Adrenal gland (tissue), 9 donors: ENCODE measurements at regions not wholly inside any gene's neighbourhood (a gene's known extent, or its start where the extent isn't known, plus 50 kb on each side); places are given as distances from the start of the nearest gene placed in this dataset.

Experiments
- DNase-seq, 7 donors: peaks; one replicate each; pipeline ENCODE4 v3.0.0-alpha.2; 2019 to 2020
- H3K27ac ChIP-seq, 5 donors: fragments of 200-600 bp; sonication (generic) in 4 of 5; 1 replicate in 3 of 5; 2 replicates in 2 of 5; pipeline versions ENCODE4 v1.5.1 to v1.8.0; 2016 to 2020; ENCODE audit warnings: mild to moderate bottlenecking in 1 of 5
- H3K27me3 ChIP-seq: fragments of 200-600 bp; 2 replicates; pipeline ENCODE4 v1.8.0; 2021
- H3K36me3 ChIP-seq, 2 donors: fragments of 200-600 bp; replicated peaks in 1 of 2; 1 replicate in 1 of 2; 2 replicates in 1 of 2; pipeline versions ENCODE4 v1.5.1 to v1.8.0; 2018 to 2022
- H3K4me1 ChIP-seq, 2 donors: fragments of 200-600 bp; replicated peaks in 1 of 2; 1 replicate in 1 of 2; 2 replicates in 1 of 2; pipeline versions ENCODE4 v1.5.1 to v1.8.0; 2018 to 2021
- H3K4me3 ChIP-seq, 4 donors: fragments of 200-600 bp; sonication (generic) in 3 of 4; one replicate each; pipeline ENCODE4 v1.5.1; 2016 to 2018
- H3K9me3 ChIP-seq, 3 donors: fragments of 200-600 bp; sonication (generic) in 1 of 3; replicated peaks in 1 of 3; 1 replicate in 2 of 3; 2 replicates in 1 of 3; pipeline versions ENCODE4 v1.5.1 to v1.8.0; 2016 to 2021
- CTCF ChIP-seq, 6 experiments: fragments of 450-650 bp in 4 of 6; fragments of 200-600 bp in 2 of 6; sonication (generic) in 1 of 6; IDR thresholded peaks; 1 replicate in 5 of 6; 2 replicates in 1 of 6; pipeline versions ENCODE4 v1.5.1 to v1.8.0; 2016 to 2021; ENCODE audit warnings: antibody characterized with exemption in 6 of 6, mild to moderate bottlenecking in 2 of 6, moderate library complexity in 1 of 6
- POLR2A ChIP-seq, 2 donors: fragments of 450-650 bp; IDR thresholded peaks; one replicate each; pipeline ENCODE4 v1.6.1; 2017; ENCODE audit warnings: antibody characterized with exemption in 2 of 2, mild to moderate bottlenecking in 2 of 2, moderate library complexity in 1 of 2
- WGBS, 4 donors: extraction: QIAGEN DNeasy Blood & Tissue Kit in 2 of 4; methylation state at CpG; one replicate each; pipeline versions ENCODE4 v1.1.5 to v1.1.7; 2013 to 2017; 5-methylcytosine and 5-hydroxymethylcytosine counted together
- intact Hi-C, 2 donors: fragments of 100-400 bp; cut with DNase I; formaldehyde crosslinking; loops; one replicate each; pipeline versions ENCODE4 v1.14.1 to v1.15.0; 2022 to 2023
- donor health status: healthy with polysubstance abuse.
- donor health status: Bipolar disorder and iron deficiency.
- donor health status: DM: yes; HTN: yes; CAD: no.
- donor health status: DM: no; HTN: no; CAD: no.
- donor health status: DM: no; HTN: no; CAD: no.

- Histone ChIP-seq H3K9me3 (no peaks in the 10 kb centered on the region), H3K27me3 (no peaks in the 10 kb centered on the region), H3K36me3 (no peaks in the 10 kb centered on the region), H3K4me3 (no peak overlapping the region), H3K4me1 (no peaks in the 10 kb centered on the region), H3K27ac (no peak overlapping the region)
- TF ChIP-seq CTCF (IDR thresholded peaks at IDR 0.05) (no peak), POLR2A (IDR thresholded peaks at IDR 0.05) (no peak)
- intact Hi-C loops, result no loop called here
- no peak for DNase-seq
- WGBS, 4 donors, result 41 to 74% (median 56%) methylated on average over 1 of the region's 1 CpG
These were observed 319.1 kb upstream of the KLF3 start for GRCh38 chr4:38344929-38345328.

- no peaks in the 10 kb centered on the region for H3K4me1 ChIP-seq
- no peaks in the 10 kb centered on the region for H3K27me3 ChIP-seq
- intact Hi-C loops, result no loop called here
- no peak for DNase-seq
- 65 to 83% (median 74%) methylated on average over 3 of the region's 3 CpGs for WGBS, 4 donors
- TF ChIP-seq CTCF (IDR thresholded peaks at IDR 0.05) (no peak), POLR2A (IDR thresholded peaks at IDR 0.05) (no peak)
- no peaks in the 10 kb centered on the region for H3K36me3 ChIP-seq
- no peaks in the 10 kb centered on the region for H3K9me3 ChIP-seq
- no peak overlapping the region for H3K27ac ChIP-seq
- H3K4me3 ChIP-seq, result no peak overlapping the region
These were observed 316.7 kb upstream of the KLF3 start for GRCh38 chr4:38347251-38347650.

GRCh38 chr4:38354421-38354820 lies 309.6 kb upstream of the KLF3 start:
- Histone ChIP-seq H3K4me3 (no peak overlapping the region), H3K27me3 (no peaks in the 10 kb centered on the region), H3K4me1 (no peaks in the 10 kb centered on the region), H3K36me3 (no peaks in the 10 kb centered on the region), H3K27ac (no peak overlapping the region), H3K9me3 (no peaks in the 10 kb centered on the region)
- TF ChIP-seq CTCF (IDR thresholded peaks at IDR 0.05) (no peak), POLR2A (IDR thresholded peaks at IDR 0.05) (no peak)
- intact Hi-C loops, result no loop called here
- DNase-seq, result no peak
- 87 to 95% (median 90%) methylated on average over 1 of the region's 1 CpG for WGBS, 4 donors

DNA sequence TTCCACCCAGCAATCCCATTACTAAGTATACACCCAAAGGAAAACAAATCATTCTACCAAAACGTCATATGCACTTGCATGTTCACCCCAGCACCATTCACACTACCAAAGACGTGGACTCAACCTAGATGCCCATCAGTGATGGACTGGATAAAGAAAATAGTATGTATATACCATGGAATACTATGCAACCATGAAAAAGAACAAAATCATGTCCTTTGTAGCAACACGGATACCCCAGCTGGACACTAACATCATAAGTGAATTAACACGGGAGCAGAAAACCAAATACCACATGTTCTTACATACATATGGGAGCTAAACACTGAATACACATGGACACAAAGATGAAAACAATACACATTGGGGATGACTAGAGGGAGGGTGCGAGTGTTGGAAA lies 309.1 kb upstream of the KLF3 start:
- H3K27ac ChIP-seq, result no peak overlapping the region
- no peak overlapping the region for H3K4me3 ChIP-seq
- TF ChIP-seq POLR2A (IDR thresholded peaks at IDR 0.05), result no peak
- no peak for TF ChIP-seq CTCF (IDR thresholded peaks at IDR 0.05)
- no peak for DNase-seq
- H3K4me1 ChIP-seq, result no peaks in the 10 kb centered on the region
- H3K27me3 ChIP-seq, result no peaks in the 10 kb centered on the region
- WGBS, 4 donors, result 88 to 91% (median 90%) methylated on average over 5 of the region's 5 CpGs
- no peaks in the 10 kb centered on the region for H3K36me3 ChIP-seq
- no peaks in the 10 kb centered on the region for H3K9me3 ChIP-seq
- intact Hi-C loops, result no loop called here
